Activated naive CD8-positive, alpha-beta T cell treated with anti-CD3 and anti-CD28 coated beads, Interleukin-2, amount 50 U/mL, for 24 hours (primary cell): ENCODE measurements at regions not wholly inside any gene's neighbourhood (a gene's known extent, or its start where the extent isn't known, plus 50 kb on each side); places are given as distances from the start of the nearest gene placed in this dataset.

Experiments
- ATAC-seq: fragments of 150-1000 bp; cut with Tn5 transposase; one replicate; pipeline ENCODE4 v1.10.0; 2021
- DNase-seq: peaks from one replicate; pipeline ENCODE4 v3.0.0; 2021
- H3K27ac Mint-ChIP-seq: one replicate; pipeline ENCODE4 v1.8.0; 2021; ENCODE audit warnings: mild to moderate bottlenecking, mixed read lengths
- H3K27me3 Mint-ChIP-seq: one replicate; pipeline ENCODE4 v1.8.0; 2021; ENCODE audit warnings: mixed read lengths
- H3K36me3 Mint-ChIP-seq: one replicate; pipeline ENCODE4 v1.8.0; 2021; ENCODE audit warnings: low read depth, mixed read lengths
- H3K4me1 Mint-ChIP-seq: one replicate; pipeline ENCODE4 v1.8.0; 2021; ENCODE audit warnings: mixed read lengths
- H3K4me3 Mint-ChIP-seq: one replicate; pipeline ENCODE4 v1.8.0; 2021; ENCODE audit warnings: mild to moderate bottlenecking, moderate library complexity, mixed read lengths
- H3K9me3 Mint-ChIP-seq: one replicate; pipeline ENCODE4 v1.8.0; 2021; ENCODE audit warnings: mixed read lengths

- no peaks in the 10 kb centered on the region for H3K4me1 Mint-ChIP-seq
- H3K27ac Mint-ChIP-seq: no peak overlapping the region
- DNase-seq: no peak
- H3K36me3 Mint-ChIP-seq: no peaks in the 10 kb centered on the region
- peaks cover 1% of the 10 kb centered on the region for H3K27me3 Mint-ChIP-seq
- no peaks in the 10 kb centered on the region for H3K9me3 Mint-ChIP-seq
- H3K4me3 Mint-ChIP-seq: no peak overlapping the region
- no peak for ATAC-seq
Observed at GRCh38 chr20:10949930-10950783, 276.4 kb upstream of the JAG1 start.

DNA sequence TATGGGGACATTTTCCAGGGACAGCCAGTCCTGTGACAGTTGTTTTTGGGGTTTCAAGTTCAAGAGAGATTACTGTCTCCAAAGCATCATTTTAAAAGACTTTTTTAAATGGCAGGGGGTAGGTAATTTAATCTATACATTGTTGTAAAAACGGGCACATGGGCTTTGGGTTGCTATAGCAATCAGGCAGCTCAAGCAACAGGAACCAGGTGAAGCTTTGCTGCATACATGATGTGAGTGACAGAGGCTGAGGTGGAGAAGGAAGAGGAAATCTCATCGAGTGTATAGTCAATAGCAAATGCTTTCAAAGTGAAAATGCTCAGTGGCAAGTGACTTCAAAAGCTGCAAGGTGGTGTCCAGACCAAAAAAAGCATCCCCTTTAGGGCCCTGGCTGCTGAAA, 277.4 kb upstream of the JAG1 start:
- no peak overlapping the region for H3K27ac Mint-ChIP-seq
- H3K36me3 Mint-ChIP-seq: no peaks in the 10 kb centered on the region
- H3K27me3 Mint-ChIP-seq: peaks cover 1% of the 10 kb centered on the region
- ATAC-seq: no peak
- no peaks in the 10 kb centered on the region for H3K9me3 Mint-ChIP-seq
- no peaks in the 10 kb centered on the region for H3K4me1 Mint-ChIP-seq
- H3K4me3 Mint-ChIP-seq: no peak overlapping the region
- DNase-seq: no peak

GRCh38 chr20:10951904-10952303, 278.1 kb upstream of the JAG1 start:
- ATAC-seq (no peak), DNase-seq (no peak)
- Mint-ChIP-seq H3K36me3 (no peaks in the 10 kb centered on the region), H3K9me3 (no peaks in the 10 kb centered on the region), H3K27me3 (peaks cover 1% of the 10 kb centered on the region), H3K4me1 (no peaks in the 10 kb centered on the region), H3K27ac (no peak overlapping the region), H3K4me3 (no peak overlapping the region)

GRCh38 chr20:10953437-10953836, 279.6 kb upstream of the JAG1 start:
- Mint-ChIP-seq H3K27me3 (peaks cover 1% of the 10 kb centered on the region), H3K27ac (no peak overlapping the region), H3K4me3 (no peak overlapping the region), H3K36me3 (no peaks in the 10 kb centered on the region), H3K4me1 (no peaks in the 10 kb centered on the region), H3K9me3 (no peaks in the 10 kb centered on the region)
- no peak for DNase-seq
- ATAC-seq: no peak

DNA sequence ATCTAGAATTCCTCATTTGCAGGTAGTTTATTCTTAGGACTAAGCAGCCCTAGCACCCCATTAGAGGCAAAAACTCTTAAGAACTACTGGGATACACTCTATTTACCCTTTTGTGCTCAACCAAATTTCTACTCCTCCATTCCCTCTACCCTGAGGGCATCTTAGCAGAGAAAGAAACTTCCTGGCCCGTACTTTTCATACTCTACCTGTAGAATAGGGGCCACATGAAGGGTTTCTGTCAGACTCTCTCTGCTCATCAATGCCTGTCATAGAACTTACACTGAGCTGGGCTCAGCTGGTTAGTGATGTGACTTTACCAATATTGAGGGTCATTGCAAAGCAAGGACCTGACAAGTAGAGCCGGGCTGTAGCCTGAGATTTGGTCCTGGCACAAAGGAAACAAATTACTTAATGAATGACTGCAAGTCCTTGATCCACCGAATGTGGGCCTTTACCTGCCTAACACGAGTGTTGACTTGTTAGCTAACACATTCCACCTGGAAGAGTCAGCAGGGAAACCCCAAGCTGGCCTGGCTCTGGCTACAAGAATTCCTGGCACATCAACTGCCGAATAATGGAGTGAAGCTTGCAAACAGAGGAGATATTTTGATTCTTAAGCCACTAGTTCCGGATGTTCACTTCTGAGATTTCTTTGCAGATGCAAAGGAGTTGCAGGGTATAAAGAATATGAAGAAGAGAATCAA, 280.5 kb upstream of the JAG1 start:
- no peaks in the 10 kb centered on the region for H3K36me3 Mint-ChIP-seq
- peaks cover under 1% of the 10 kb centered on the region for H3K27me3 Mint-ChIP-seq
- H3K4me3 Mint-ChIP-seq: no peak overlapping the region

GRCh38 chr20:10954908-10955580, 281.2 kb upstream of the JAG1 start:
- Mint-ChIP-seq H3K4me1 (no peaks in the 10 kb centered on the region), H3K9me3 (no peaks in the 10 kb centered on the region), H3K4me3 (no peak overlapping the region), H3K27me3 (no peaks in the 10 kb centered on the region), H3K36me3 (no peaks in the 10 kb centered on the region), H3K27ac (no peak overlapping the region)
- no peak for DNase-seq
- ATAC-seq: no peak

More for the DNA sequence above, 280.5 kb upstream of the JAG1 start:
- Mint-ChIP-seq H3K27ac (no peak overlapping the region), H3K4me1 (no peaks in the 10 kb centered on the region), H3K9me3 (no peaks in the 10 kb centered on the region)
- ATAC-seq (no peak), DNase-seq (no peak)

DNA sequence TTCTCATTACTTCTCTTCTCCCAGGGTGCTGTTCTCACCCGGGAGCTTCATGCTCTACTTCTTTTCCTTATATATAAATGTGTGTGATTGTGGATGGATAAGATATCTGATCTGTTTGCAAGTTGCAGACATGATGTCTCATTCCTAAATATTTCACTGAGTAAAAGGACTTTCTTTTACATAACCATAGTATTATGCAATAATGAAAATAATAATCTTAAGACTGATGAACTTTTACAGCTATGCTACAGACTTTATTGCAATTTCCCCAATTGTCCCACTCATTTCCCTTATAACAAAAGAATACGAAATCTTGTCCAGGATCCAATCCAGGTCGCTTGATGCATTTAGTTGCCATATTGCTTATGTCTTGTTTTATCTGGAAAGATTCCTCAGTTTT, 284.5 kb upstream of the JAG1 start:
- Mint-ChIP-seq H3K27ac (no peak overlapping the region), H3K9me3 (peaks cover 4% of the 10 kb centered on the region), H3K36me3 (no peaks in the 10 kb centered on the region), H3K27me3 (peaks cover 3% of the 10 kb centered on the region), H3K4me3 (no peak overlapping the region), H3K4me1 (no peaks in the 10 kb centered on the region)
- ATAC-seq (no peak), DNase-seq (no peak)

- Mint-ChIP-seq H3K9me3 (peaks cover 4% of the 10 kb centered on the region), H3K27ac (no peak overlapping the region), H3K36me3 (no peaks in the 10 kb centered on the region), H3K27me3 (peaks cover 3% of the 10 kb centered on the region), H3K4me1 (no peaks in the 10 kb centered on the region), H3K4me3 (no peak overlapping the region)
- no peak for ATAC-seq
- DNase-seq: no peak
Observed at GRCh38 chr20:10960416-10960815, 286.6 kb upstream of the JAG1 start.

DNA sequence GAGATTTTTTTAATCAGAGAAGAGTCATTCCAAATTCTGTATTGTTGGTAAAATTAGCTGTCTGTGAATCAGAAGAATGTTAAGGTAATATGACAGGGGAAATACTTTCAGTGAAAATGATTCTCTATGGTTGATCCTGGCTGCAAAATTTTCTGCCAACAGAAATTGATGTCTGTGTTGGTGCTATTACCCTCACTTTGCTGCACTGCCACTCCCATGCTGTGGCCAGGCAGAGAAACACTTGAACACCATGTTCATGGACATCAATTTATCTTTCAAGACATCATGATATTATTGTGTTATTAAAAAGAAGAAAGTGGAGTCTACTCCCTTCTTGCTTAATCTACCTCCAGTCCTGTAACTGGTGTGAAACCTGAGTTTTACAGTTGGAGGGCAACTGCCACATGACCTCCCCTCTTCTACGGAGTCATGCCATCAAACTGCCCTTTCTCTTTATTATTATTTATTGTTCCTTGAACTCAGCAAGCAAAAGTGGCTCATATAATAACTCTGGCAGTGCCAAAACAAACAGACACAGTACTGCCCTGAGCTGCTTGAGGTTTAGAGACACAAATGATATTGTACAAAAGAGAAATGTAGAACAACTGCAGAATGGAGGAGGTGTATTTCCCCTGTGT, 288.0 kb upstream of the JAG1 start:
- Mint-ChIP-seq H3K9me3 (peaks cover 7% of the 10 kb centered on the region), H3K4me1 (no peaks in the 10 kb centered on the region), H3K27me3 (peaks cover 3% of the 10 kb centered on the region), H3K27ac (no peak overlapping the region), H3K4me3 (no peak overlapping the region), H3K36me3 (no peaks in the 10 kb centered on the region)
- no peak for DNase-seq
- ATAC-seq: no peak

- H3K4me1 Mint-ChIP-seq: no peaks in the 10 kb centered on the region
- H3K9me3 Mint-ChIP-seq: peaks cover 7% of the 10 kb centered on the region
- no peak overlapping the region for H3K4me3 Mint-ChIP-seq
- H3K27me3 Mint-ChIP-seq: peaks cover 3% of the 10 kb centered on the region
- DNase-seq (no peak), ATAC-seq (no peak)
- no peak overlapping the region for H3K27ac Mint-ChIP-seq
- H3K36me3 Mint-ChIP-seq: no peaks in the 10 kb centered on the region
Observed at GRCh38 chr20:10962937-10963336, 289.1 kb upstream of the JAG1 start.

- H3K36me3 Mint-ChIP-seq: no peaks in the 10 kb centered on the region
- H3K27me3 Mint-ChIP-seq: peaks cover 3% of the 10 kb centered on the region
- ATAC-seq: no peak
- DNase-seq: no peak
- H3K4me1 Mint-ChIP-seq: no peaks in the 10 kb centered on the region
- peaks cover 7% of the 10 kb centered on the region for H3K9me3 Mint-ChIP-seq
- no peak overlapping the region for H3K27ac Mint-ChIP-seq
- H3K4me3 Mint-ChIP-seq: no peak overlapping the region
Observed at GRCh38 chr20:10963717-10964266, 290.0 kb upstream of the JAG1 start.

- Mint-ChIP-seq H3K4me1 (no peaks in the 10 kb centered on the region), H3K36me3 (no peaks in the 10 kb centered on the region), H3K27me3 (peaks cover 3% of the 10 kb centered on the region), H3K4me3 (no peak overlapping the region), H3K9me3 (peaks cover 12% of the 10 kb centered on the region), H3K27ac (no peak overlapping the region)
- ATAC-seq: no peak
- DNase-seq: no peak
Observed at GRCh38 chr20:10965936-10966470, 292.2 kb upstream of the JAG1 start.

DNA sequence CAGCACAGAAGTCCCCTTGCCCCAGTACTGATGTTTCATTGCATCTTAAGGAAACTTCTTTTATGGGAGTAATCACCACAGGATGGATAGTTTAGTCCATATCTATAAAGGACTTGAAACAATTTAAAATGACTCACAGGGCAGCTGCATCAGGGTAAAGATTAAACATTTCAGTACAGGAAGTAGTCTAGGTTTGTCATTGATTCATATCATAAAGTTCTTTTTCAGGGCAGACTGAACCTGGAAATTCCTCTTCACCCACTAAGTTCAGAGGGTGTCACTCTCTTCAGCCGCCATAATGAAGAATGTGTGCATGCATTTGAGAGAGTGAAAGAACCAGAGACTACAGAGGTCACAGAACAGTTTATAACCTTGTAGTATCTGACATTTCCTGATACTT, 296.3 kb upstream of the JAG1 start:
- DNase-seq: no peak
- no peak for ATAC-seq

GRCh38 chr20:10971096-10971495, 297.3 kb upstream of the JAG1 start:
- ATAC-seq (no peak), DNase-seq (no peak)
- Mint-ChIP-seq H3K27me3 (no peaks in the 10 kb centered on the region), H3K9me3 (peaks cover 8% of the 10 kb centered on the region), H3K4me1 (no peaks in the 10 kb centered on the region), H3K27ac (no peak overlapping the region), H3K36me3 (no peaks in the 10 kb centered on the region), H3K4me3 (no peak overlapping the region)

More for the DNA sequence above, 296.3 kb upstream of the JAG1 start:
- Mint-ChIP-seq H3K4me3 (no peak overlapping the region), H3K27me3 (no peaks in the 10 kb centered on the region), H3K27ac (no peak overlapping the region), H3K9me3 (peaks cover 11% of the 10 kb centered on the region), H3K4me1 (no peaks in the 10 kb centered on the region), H3K36me3 (no peaks in the 10 kb centered on the region)
